ENCODE measurements at regions not wholly inside any gene's neighbourhood (a gene's known extent, or its start where the extent isn't known, plus 50 kb on each side); places are given as distances from the start of the nearest gene placed in this dataset.

DNA sequence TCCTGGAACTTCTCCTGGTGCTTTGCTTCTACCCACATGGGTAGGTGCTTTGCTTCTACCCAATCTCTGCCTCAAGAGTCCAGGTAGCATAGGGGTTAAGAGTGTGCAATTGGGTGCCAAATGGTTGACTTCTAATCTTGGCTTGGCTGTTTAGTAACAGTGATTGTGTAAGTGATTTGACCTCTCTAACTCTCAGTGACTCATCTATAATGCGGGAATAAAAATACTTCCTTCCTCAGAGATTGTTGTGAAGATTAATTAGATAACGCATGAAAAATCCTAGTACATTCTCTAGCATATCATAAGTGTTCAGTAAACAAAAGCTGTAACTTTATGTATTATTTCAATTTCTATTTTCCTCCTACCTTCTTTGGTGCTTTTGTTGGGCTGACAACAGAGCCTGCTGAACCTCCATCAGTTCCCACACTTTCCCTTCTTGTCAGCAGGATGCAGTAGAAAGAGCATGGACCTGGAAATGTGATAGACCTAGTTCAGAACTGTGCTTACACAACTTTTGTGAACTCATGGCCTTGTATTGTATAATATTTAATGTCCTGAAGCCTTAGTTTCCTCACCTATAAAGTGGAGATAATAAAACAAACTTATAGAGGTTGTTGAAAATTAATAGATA is 72.9 kb upstream of the SMIM36 start:
- TF ChIP-seq, protein P1, sequence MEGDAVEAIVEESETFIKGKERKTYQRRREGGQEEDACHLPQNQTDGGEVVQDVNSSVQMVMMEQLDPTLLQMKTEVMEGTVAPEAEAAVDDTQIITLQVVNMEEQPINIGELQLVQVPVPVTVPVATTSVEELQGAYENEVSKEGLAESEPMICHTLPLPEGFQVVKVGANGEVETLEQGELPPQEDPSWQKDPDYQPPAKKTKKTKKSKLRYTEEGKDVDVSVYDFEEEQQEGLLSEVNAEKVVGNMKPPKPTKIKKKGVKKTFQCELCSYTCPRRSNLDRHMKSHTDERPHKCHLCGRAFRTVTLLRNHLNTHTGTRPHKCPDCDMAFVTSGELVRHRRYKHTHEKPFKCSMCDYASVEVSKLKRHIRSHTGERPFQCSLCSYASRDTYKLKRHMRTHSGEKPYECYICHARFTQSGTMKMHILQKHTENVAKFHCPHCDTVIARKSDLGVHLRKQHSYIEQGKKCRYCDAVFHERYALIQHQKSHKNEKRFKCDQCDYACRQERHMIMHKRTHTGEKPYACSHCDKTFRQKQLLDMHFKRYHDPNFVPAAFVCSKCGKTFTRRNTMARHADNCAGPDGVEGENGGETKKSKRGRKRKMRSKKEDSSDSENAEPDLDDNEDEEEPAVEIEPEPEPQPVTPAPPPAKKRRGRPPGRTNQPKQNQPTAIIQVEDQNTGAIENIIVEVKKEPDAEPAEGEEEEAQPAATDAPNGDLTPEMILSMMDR (IDR thresholded peaks at IDR 0.05; ENCODE audit: insufficient read depth, low read length, poor library complexity, severe bottlenecking), result no peak
- TF ChIP-seq EZH2phosphoT487 (conservative IDR thresholded peaks at IDR 0.05; ENCODE audit: low read length), result no peak

Measured in SU-DHL-6 (cell line).